ENCODE measurements at regions not wholly inside any gene's neighbourhood (a gene's known extent, or its start where the extent isn't known, plus 50 kb on each side); places are given as distances from the start of the nearest gene placed in this dataset.

GRCh38 chr16:26491962-26492361, 574.8 kb upstream of the C16orf82 start:
- no peak for TF ChIP-seq EZH2 (IDR thresholded peaks at IDR 0.05; ENCODE audit: insufficient read depth, poor library complexity, severe bottlenecking)
- no peak for TF ChIP-seq EZH2phosphoT487 (IDR thresholded peaks at IDR 0.05; ENCODE audit: insufficient read depth, low read depth)
